Right renal pelvis (tissue), 4 donors: ENCODE measurements at regions not wholly inside any gene's neighbourhood (a gene's known extent, or its start where the extent isn't known, plus 50 kb on each side); places are given as distances from the start of the nearest gene placed in this dataset.
A peak's percentile ranks its signal among the peaks of the same experiment; 100 is the strongest.

Experiments used
- DNase-seq, 4 donors: peaks; one replicate each; pipeline ENCODE4 v3.0.0-alpha.2; 2013; ENCODE audit warnings: low read depth in 4 of 4, low spot score in 3 of 4, missing footprints in 1 of 4

GRCh38 chr4:151835467-151835866, 74.7 kb upstream of the GATB start:
- no peak for DNase-seq

DNA sequence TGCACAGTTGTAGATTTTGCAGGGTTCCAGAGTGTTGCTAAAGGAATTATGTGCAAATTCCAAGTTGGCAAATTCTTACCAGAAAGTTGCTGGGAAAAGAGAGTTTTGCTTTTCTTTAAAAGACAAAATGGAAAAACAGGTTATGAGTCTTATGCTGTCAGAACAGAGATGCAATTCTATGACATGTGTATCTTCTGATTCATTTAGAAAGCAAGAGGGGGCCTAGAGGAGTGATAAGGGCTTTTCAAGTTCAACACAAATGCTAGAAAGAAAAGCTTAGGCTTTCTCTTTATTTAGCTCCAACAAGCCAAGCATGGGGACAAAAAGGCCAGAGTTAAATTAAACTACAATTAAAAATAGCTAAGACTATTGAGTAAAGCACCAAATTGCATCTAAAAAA, 72.4 kb upstream of the GATB start:
- no peak for DNase-seq

DNA sequence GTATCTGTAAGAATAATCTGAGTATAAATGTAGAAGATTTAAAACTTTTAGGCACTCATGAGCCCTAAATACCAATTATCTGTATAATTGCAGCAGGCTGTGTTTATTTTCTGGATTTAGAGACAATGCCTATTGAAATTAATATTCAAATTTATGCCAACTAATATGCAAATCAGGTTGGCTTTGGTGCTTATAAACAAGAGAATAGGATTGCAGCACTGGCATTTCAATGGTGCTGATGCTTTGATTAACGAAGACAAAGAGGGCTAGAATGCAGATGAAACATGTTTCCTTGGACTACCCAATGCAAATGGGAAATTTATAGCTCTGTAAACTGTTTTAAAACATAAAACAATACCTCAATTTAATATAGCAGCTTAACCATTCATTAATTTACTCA, 70.7 kb upstream of the GATB start:
- no peak for DNase-seq

DNA sequence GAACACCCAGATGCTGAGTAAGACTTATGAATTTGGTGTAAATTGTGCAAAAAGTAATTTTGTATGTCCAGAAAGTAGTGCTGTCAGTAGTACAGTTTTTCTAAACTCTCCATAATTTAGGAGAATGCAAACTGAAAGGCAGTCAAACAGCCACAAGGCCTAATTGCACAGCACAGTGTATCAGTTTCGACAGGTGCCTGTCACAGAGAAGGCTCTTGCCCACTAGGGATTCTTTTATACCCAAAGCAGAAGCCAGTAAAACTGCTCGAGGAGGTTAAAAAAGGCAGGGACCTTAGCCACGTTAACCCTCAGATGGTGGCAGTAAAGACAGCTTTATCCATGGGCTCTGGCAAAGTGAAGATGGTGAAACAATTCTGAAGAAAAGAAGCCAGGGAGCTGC, 69.4 kb upstream of the GATB start:
- no peak for DNase-seq

DNA sequence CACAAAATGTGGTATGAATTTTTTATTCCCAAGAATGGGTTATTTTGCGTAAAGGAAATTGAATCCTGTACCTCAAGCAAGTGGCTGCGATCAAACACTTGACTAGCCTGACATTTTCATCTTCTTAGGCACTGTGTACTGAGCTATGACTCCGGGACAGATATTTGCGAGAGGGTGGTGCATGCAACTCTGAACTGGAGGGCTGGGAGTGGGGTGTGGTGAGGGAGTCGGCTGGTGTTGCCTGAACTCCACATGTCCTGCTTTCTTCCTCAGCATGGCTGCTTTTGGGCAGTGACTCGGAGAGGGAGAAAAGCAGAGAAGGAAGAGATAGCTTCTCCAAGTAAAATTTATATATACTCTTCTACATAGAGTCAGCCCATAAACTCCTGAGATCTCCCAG, 68.5 kb upstream of the GATB start:
- no peak for DNase-seq

DNA sequence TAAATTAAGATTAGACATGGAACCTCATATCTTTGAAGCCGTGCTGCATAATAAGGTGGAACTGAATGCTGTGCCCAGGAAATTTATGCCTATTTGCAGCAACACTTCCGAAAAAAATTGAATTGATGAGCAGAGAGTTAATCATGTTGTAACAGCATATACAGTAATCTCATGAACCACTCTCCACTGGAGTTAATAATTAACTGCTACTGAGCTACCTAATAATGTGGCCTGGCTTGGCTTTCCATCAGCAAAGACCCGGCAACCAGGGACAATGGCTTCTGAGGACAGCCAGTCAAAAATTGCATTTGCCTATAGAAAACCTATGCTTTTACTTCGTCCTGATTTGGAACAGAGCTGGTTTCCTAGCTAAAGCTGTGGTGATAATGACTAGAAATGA, 63.8 kb upstream of the GATB start:
- peak in 2 of 4 donors; percentile 13 to 18 for DNase-seq

DNA sequence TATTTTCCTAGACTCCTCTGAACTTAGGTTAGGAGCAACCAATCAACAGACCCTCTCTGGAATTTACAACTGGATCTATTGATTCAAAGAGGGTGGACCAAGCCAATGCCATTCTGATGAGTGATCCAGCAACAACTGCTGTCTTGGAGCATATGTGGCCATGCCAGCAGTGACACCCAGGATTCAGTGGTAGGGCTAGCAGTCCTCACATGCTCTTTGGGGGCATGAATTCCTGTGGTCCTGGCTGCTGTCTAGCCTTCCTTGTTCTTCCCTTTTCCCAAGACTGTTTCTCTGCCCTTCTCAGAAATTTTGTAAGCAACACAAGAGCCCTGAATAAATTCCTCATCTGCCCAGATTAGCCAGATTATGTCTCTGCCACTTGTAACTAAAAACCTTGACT, 61.5 kb upstream of the GATB start:
- no peak for DNase-seq

GRCh38 chr4:151820004-151820403, 59.2 kb upstream of the GATB start:
- DNase-seq = no peak

DNA sequence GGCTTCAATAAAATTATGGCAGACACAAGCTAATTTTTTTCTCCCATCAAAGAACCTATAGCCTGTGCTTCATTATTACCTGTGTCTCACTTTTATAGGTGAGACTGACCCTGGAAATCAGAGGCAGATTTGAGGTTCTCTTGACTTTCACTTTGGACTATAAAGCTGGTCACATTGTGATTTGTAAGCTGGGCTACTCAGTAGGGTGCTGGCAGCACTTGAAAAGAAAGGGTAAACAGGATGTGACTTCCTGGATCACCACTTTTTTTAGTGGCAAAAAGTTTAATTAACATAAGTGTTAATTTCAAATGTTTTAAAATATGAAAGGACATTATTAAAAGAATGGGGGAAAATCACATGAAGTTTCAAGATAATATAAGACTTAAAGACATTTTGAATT, 50.6 kb upstream of the GATB start:
- no peak for DNase-seq
